Upper lobe of left lung (tissue), 6 donors: ENCODE measurements at regions not wholly inside any gene's neighbourhood (a gene's known extent, or its start where the extent isn't known, plus 50 kb on each side); places are given as distances from the start of the nearest gene placed in this dataset.

Experiments used
- ATAC-seq, 2 donors: fragments of 200-7000 bp; cut with Tn5 transposase; one replicate each; pipeline ENCODE4 v1.9.1; 2022; ENCODE audit warnings: mild to moderate bottlenecking in 2 of 2, moderate library complexity in 2 of 2; ENCODE audit not compliant: low FRiP score in 2 of 2
- DNase-seq, 2 donors: peaks; one replicate each; pipeline ENCODE4 v3.0.0-alpha.2; 2019 to 2020
- H3K27ac ChIP-seq, 4 donors: fragments of 200-600 bp; sonication (generic); one replicate each; pipeline ENCODE4 v1.5.1; 2016 to 2019
- H3K27me3 ChIP-seq, 4 donors: fragments of 200-600 bp; sonication (generic); one replicate each; pipeline ENCODE4 v1.5.1; 2017 to 2019
- H3K36me3 ChIP-seq, 4 donors: fragments of 200-600 bp; sonication (generic); one replicate each; pipeline ENCODE4 v1.5.1; 2016 to 2019
- H3K4me1 ChIP-seq, 4 donors: fragments of 200-600 bp; sonication (generic); one replicate each; pipeline ENCODE4 v1.5.1; 2018 to 2019
- H3K4me3 ChIP-seq, 4 donors: fragments of 200-600 bp; sonication (generic); one replicate each; pipeline ENCODE4 v1.5.1; 2017 to 2019; ENCODE audit warnings: mild to moderate bottlenecking in 2 of 4, moderate library complexity in 1 of 4
- H3K9me3 ChIP-seq, 4 donors: fragments of 200-600 bp; sonication (generic); one replicate each; pipeline ENCODE4 v1.5.1; 2018 to 2019
- EP300 ChIP-seq, 4 donors: sonication (generic); formaldehyde crosslinking; IDR thresholded peaks; one replicate each; pipeline ENCODE4 v1.5.1; 2017; ENCODE audit warnings: antibody characterized with exemption in 4 of 4, control low read depth in 2 of 4
- POLR2A ChIP-seq, 4 donors: fragments of 450-650 bp; IDR thresholded peaks; one replicate each; pipeline ENCODE4 v1.5.1; 2016 to 2017; ENCODE audit warnings: antibody characterized with exemption in 4 of 4, mild to moderate bottlenecking in 2 of 4
- POLR2AphosphoS5 ChIP-seq, 2 donors: sonication (generic); formaldehyde crosslinking; IDR thresholded peaks; one replicate each; pipeline ENCODE4 v1.5.1; 2017; ENCODE audit warnings: antibody characterized with exemption in 2 of 2
- whole genome bisulfite sequencing, 2 donors: methylation state at CpG; one replicate each; pipeline ENCODE4 v1.1.5; 2017 to 2018; 5-methylcytosine and 5-hydroxymethylcytosine counted together
- TF ChIP-seq, protein P1 (sequence below), 6 experiments: fragments of 450-650 bp in 4 of 6; fragments of 200-600 bp in 2 of 6; sonication (generic) in 2 of 6; IDR thresholded peaks; one replicate each; pipeline ENCODE4 v1.5.1; 2016 to 2019; ENCODE audit warnings: antibody characterized with exemption in 6 of 6
- donor health status: DM: no; HTN: no; CAD: no; lungs with moderate emphysema.
- donor health status: DM: no; HTN: yes; CAD: no; lungs with severe emphysema.

DNA sequence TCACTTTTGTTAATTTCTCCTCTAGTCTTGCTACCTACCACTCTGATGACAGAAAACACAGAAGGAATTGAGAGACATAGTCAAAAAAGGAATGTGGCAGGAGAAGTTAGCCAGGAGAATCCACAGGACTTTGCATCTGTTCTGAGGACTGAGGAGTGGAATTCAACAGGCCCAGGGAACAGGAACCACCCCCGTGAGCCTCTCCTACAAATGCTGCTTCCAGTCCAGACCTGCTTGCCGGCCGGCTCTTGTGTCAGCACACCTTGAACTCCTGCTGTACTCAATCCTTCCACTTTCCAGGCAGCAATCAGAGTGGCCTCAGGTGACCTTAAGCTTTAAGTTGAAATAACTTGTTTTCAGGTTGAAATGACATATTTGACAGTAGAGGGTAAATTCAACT, 903.1 kb downstream of the BCL11B start:
- 43 to 58% methylated on average over 3 of the region's 3 CpGs for WGBS, 2 donors
- TF ChIP-seq EP300 (IDR thresholded peaks at IDR 0.05), result no peak
- TF ChIP-seq POLR2AphosphoS5 (IDR thresholded peaks at IDR 0.05), result no peak
- TF ChIP-seq, protein P1, sequence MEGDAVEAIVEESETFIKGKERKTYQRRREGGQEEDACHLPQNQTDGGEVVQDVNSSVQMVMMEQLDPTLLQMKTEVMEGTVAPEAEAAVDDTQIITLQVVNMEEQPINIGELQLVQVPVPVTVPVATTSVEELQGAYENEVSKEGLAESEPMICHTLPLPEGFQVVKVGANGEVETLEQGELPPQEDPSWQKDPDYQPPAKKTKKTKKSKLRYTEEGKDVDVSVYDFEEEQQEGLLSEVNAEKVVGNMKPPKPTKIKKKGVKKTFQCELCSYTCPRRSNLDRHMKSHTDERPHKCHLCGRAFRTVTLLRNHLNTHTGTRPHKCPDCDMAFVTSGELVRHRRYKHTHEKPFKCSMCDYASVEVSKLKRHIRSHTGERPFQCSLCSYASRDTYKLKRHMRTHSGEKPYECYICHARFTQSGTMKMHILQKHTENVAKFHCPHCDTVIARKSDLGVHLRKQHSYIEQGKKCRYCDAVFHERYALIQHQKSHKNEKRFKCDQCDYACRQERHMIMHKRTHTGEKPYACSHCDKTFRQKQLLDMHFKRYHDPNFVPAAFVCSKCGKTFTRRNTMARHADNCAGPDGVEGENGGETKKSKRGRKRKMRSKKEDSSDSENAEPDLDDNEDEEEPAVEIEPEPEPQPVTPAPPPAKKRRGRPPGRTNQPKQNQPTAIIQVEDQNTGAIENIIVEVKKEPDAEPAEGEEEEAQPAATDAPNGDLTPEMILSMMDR (IDR thresholded peaks at IDR 0.05), result no peak
- no peak for TF ChIP-seq POLR2A (IDR thresholded peaks at IDR 0.05)
- Histone ChIP-seq H3K27ac (no peak overlapping the region), H3K36me3 (no peaks in the 10 kb centered on the region), H3K4me1 (no peaks in the 10 kb centered on the region), H3K27me3 (no peaks in the 10 kb centered on the region), H3K4me3 (no peak overlapping the region), H3K9me3 (no peaks in the 10 kb centered on the region)
- ATAC-seq (no peak), DNase-seq (peak in 1 of 2 donors; percentile 28)

DNA sequence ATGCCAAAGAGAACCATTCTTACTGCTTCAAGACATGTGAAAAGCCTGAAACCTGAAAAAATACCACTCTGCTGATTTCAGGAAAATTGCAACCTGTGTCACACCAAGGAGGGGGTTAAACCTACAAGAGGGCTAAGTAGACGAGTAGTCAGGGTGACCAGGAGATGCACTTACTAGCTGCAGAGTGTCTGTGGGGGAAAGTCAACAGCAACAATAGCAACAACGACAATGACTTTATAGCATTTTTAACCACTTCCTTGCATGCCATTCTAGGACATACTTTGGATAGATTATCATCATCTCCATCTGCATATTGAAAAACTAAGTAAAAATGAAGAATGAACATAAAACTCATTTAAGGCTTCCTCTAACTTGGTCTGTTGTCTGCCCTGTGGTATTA, 902.7 kb downstream of the BCL11B start:
- H3K9me3 ChIP-seq, result no peaks in the 10 kb centered on the region
- no peak for TF ChIP-seq POLR2AphosphoS5 (IDR thresholded peaks at IDR 0.05)
- no peak for TF ChIP-seq EP300 (IDR thresholded peaks at IDR 0.05)
- no peak for TF ChIP-seq POLR2A (IDR thresholded peaks at IDR 0.05)
- TF ChIP-seq, protein P1 (IDR thresholded peaks at IDR 0.05), result no peak
- no peaks in the 10 kb centered on the region for H3K27me3 ChIP-seq
- H3K36me3 ChIP-seq, result no peaks in the 10 kb centered on the region
- no peak overlapping the region for H3K4me3 ChIP-seq
- DNase-seq (no peak), ATAC-seq (no peak)
- no peaks in the 10 kb centered on the region for H3K4me1 ChIP-seq
- no peak overlapping the region for H3K27ac ChIP-seq
- WGBS, 2 donors, result 47 to 58% methylated on average over 2 of the region's 2 CpGs

DNA sequence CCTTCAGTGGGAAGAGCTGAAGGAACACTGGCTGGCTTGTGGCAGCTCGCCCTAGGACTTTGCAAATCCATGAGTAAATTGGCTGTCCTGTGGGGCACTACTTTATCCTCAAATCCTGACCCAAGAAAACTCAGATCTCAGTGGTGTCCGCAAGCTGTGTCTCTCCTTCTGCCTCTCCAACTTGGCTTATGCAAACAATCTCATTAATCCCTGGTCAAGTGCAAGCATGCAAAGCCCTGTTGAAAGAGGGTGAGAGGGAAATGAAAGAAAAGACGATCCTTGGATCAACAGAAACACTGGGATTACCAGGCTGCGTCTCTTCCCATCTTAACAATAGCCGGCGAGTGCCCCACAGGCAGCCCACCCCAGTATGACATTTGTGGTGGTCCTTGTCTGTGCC, 901.6 kb downstream of the BCL11B start:
- DNase-seq, result no peak
- Histone ChIP-seq H3K27me3 (no peaks in the 10 kb centered on the region), H3K9me3 (no peaks in the 10 kb centered on the region), H3K4me3 (no peak overlapping the region), H3K27ac (no peak overlapping the region), H3K4me1 (no peaks in the 10 kb centered on the region), H3K36me3 (no peaks in the 10 kb centered on the region)
- TF ChIP-seq POLR2AphosphoS5 (IDR thresholded peaks at IDR 0.05) (no peak), POLR2A (IDR thresholded peaks at IDR 0.05) (no peak), EP300 (IDR thresholded peaks at IDR 0.05) (no peak)
- TF ChIP-seq, protein P1 (IDR thresholded peaks at IDR 0.05), result no peak
- ATAC-seq, result no peak
- WGBS, 2 donors, result 47 to 61% methylated on average over 6 of the region's 6 CpGs

DNA sequence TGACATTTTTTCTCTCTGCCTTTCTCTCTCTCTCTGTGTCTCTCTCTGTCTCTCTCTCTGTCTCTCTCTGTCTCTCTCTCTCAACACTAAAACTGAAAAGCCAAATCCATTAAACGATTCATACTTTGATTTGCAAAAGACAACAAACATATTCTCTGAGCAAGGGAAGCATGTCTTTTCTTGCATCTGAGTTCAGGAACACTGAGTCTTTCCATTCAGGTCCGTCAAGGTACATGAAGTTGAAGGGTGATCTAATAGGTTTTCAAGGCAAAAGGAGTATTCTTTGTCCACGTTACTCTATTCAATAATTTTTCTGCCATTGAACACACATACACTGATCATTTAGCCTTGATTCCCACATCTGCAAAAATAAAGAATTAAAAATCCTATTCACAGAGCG, 900.9 kb downstream of the BCL11B start:
- no peak for TF ChIP-seq POLR2AphosphoS5 (IDR thresholded peaks at IDR 0.05)
- no peak for TF ChIP-seq EP300 (IDR thresholded peaks at IDR 0.05)
- TF ChIP-seq, protein P1 (IDR thresholded peaks at IDR 0.05), result no peak
- DNase-seq (no peak), ATAC-seq (no peak)
- Histone ChIP-seq H3K36me3 (no peaks in the 10 kb centered on the region), H3K9me3 (no peaks in the 10 kb centered on the region), H3K27me3 (no peaks in the 10 kb centered on the region), H3K27ac (no peak overlapping the region), H3K4me1 (no peaks in the 10 kb centered on the region), H3K4me3 (no peak overlapping the region)
- 69 to 73% methylated on average over 4 of the region's 4 CpGs for WGBS, 2 donors

DNA sequence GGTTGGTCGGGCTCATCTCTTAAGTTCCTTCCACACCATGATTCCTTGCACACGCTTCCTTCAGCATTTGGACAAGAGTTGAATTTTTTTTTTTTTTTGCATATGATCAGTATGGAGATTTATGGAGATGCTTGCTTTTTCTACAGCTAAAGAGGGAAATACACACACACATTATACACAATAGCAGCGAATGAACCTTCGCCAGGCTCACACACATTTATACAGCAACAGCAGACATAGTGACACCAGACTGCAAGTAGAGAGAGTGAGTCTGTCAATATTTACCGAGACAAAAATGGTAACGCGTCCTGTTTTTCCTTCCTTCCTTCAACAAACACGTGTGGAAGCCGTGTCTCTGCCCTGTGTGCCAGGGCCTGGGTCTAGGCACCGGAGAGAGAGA, 897.9 kb downstream of the BCL11B start:
- Histone ChIP-seq H3K36me3 (no peaks in the 10 kb centered on the region), H3K27ac (no peak overlapping the region), H3K9me3 (no peaks in the 10 kb centered on the region), H3K4me1 (no peaks in the 10 kb centered on the region), H3K4me3 (no peak overlapping the region), H3K27me3 (no peaks in the 10 kb centered on the region)
- DNase-seq (no peak), ATAC-seq (no peak)
- 64% methylated on average over 10 of the region's 10 CpGs for WGBS, 2 donors
- TF ChIP-seq POLR2A (IDR thresholded peaks at IDR 0.05) (no peak), POLR2AphosphoS5 (IDR thresholded peaks at IDR 0.05) (no peak), EP300 (IDR thresholded peaks at IDR 0.05) (no peak)
- TF ChIP-seq, protein P1 (IDR thresholded peaks at IDR 0.05), result no peak
